Progenitor cell of endocrine pancreas (in vitro differentiated cells): ENCODE measurements at regions not wholly inside any gene's neighbourhood (a gene's known extent, or its start where the extent isn't known, plus 50 kb on each side); places are given as distances from the start of the nearest gene placed in this dataset.

Experiments used
- DNase-seq: peaks from one replicate; pipeline ENCODE4 v3.0.0; 2021; ENCODE audit warnings: low spot score; ENCODE audit not compliant: unreplicated experiment
- H3K27ac Mint-ChIP-seq: 2 replicates; pipeline ENCODE4 v1.8.0; 2021; ENCODE audit warnings: mild to moderate bottlenecking, moderate library complexity, mixed read lengths
- H3K27me3 Mint-ChIP-seq: 2 replicates; pipeline ENCODE4 v1.8.0; 2021; ENCODE audit warnings: mixed read lengths
- H3K36me3 Mint-ChIP-seq: 2 replicates; pipeline ENCODE4 v1.8.0; 2022; ENCODE audit warnings: mixed read lengths; ENCODE audit not compliant: insufficient read depth
- H3K4me1 Mint-ChIP-seq: 2 replicates; pipeline ENCODE4 v1.8.0; 2021; ENCODE audit warnings: low read depth, mixed read lengths
- H3K4me3 Mint-ChIP-seq: 2 replicates; pipeline ENCODE4 v1.8.0; 2021; ENCODE audit warnings: low read depth, mild to moderate bottlenecking, moderate library complexity, mixed read lengths
- H3K9me3 Mint-ChIP-seq: 2 replicates; pipeline ENCODE4 v1.8.0; 2021; ENCODE audit warnings: low read depth, mixed read lengths
- CTCF ChIP-seq: fragments of 200-600 bp; sonication (generic); IDR thresholded peaks from one replicate; pipeline ENCODE4 v1.5.0; 2021; ENCODE audit warnings: antibody characterized with exemption, mild to moderate bottlenecking; ENCODE audit not compliant: unreplicated experiment

GRCh38 chr2:40037303-40037702, 258.2 kb upstream of the THUMPD2 start:
- Mint-ChIP-seq H3K36me3 (no peaks in the 10 kb centered on the region), H3K9me3 (peaks cover 6% of the 10 kb centered on the region), H3K27ac (no peak overlapping the region), H3K27me3 (no peaks in the 10 kb centered on the region), H3K4me1 (no peaks in the 10 kb centered on the region), H3K4me3 (no peak overlapping the region)
- TF ChIP-seq CTCF, result no peak
- no peak for DNase-seq

GRCh38 chr2:40036241-40036640, 257.2 kb upstream of the THUMPD2 start:
- DNase-seq, result no peak
- Mint-ChIP-seq H3K4me1 (no peaks in the 10 kb centered on the region), H3K27ac (no peak overlapping the region), H3K4me3 (no peak overlapping the region), H3K9me3 (peaks cover 6% of the 10 kb centered on the region), H3K36me3 (no peaks in the 10 kb centered on the region), H3K27me3 (no peaks in the 10 kb centered on the region)
- TF ChIP-seq CTCF, result no peak

GRCh38 chr2:40034801-40035200, 255.7 kb upstream of the THUMPD2 start:
- DNase-seq, result no peak
- Mint-ChIP-seq H3K27ac (no peak overlapping the region), H3K36me3 (no peaks in the 10 kb centered on the region), H3K27me3 (no peaks in the 10 kb centered on the region), H3K4me1 (no peaks in the 10 kb centered on the region), H3K9me3 (peaks cover 6% of the 10 kb centered on the region), H3K4me3 (no peak overlapping the region)
- TF ChIP-seq CTCF, result no peak

- no peak for TF ChIP-seq CTCF
Measured at GRCh38 chr2:40034198-40034597, 255.1 kb upstream of the THUMPD2 start.

GRCh38 chr2:40033781-40034180, 254.7 kb upstream of the THUMPD2 start:
- peaks cover 6% of the 10 kb centered on the region for H3K9me3 Mint-ChIP-seq
- no peaks in the 10 kb centered on the region for H3K27me3 Mint-ChIP-seq
- no peak overlapping the region for H3K4me3 Mint-ChIP-seq
- no peak for TF ChIP-seq CTCF
- H3K4me1 Mint-ChIP-seq, result no peaks in the 10 kb centered on the region
- no peak for DNase-seq
- no peaks in the 10 kb centered on the region for H3K36me3 Mint-ChIP-seq
- H3K27ac Mint-ChIP-seq, result no peak overlapping the region

More at GRCh38 chr2:40034198-40034597, 255.1 kb upstream of the THUMPD2 start:
- H3K4me1 Mint-ChIP-seq, result no peaks in the 10 kb centered on the region
- peaks cover 6% of the 10 kb centered on the region for H3K9me3 Mint-ChIP-seq
- H3K36me3 Mint-ChIP-seq, result no peaks in the 10 kb centered on the region
- H3K27ac Mint-ChIP-seq, result no peak overlapping the region
- H3K27me3 Mint-ChIP-seq, result no peaks in the 10 kb centered on the region
- DNase-seq, result no peak
- H3K4me3 Mint-ChIP-seq, result no peak overlapping the region
